SJCRH30 (cell line): ENCODE measurements at regions not wholly inside any gene's neighbourhood (a gene's known extent, or its start where the extent isn't known, plus 50 kb on each side); places are given as distances from the start of the nearest gene placed in this dataset.
"Not testable (repeated sequence)": the region's sequence is repeated elsewhere in the genome, so short reads cannot be mapped to it uniquely, and the experiment has no call there.

Source experiments
- DNase-seq, 2 experiments: peaks; one replicate each; pipeline ENCODE4 v3.0.0-alpha.2; 2015 to 2020
- H3K27ac ChIP-seq: fragments of 250-450 bp; sonication (Bioruptor Pico); 2 replicates; pipeline ENCODE4 v1.5.1; 2020; ENCODE audit warnings: mild to moderate bottlenecking, moderate library complexity
- H3K27me3 ChIP-seq: fragments of 250-450 bp; sonication (Bioruptor Pico); 2 replicates; pipeline ENCODE4 v1.5.1; 2020; ENCODE audit warnings: mild to moderate bottlenecking, moderate library complexity
- H3K36me3 ChIP-seq: fragments of 250-450 bp; sonication (Bioruptor Pico); 2 replicates; pipeline ENCODE4 v1.5.1; 2020; ENCODE audit warnings: mild to moderate bottlenecking, moderate library complexity
- H3K4me1 ChIP-seq: fragments of 250-450 bp; sonication (Bioruptor Pico); 2 replicates; pipeline ENCODE4 v1.5.1; 2020; ENCODE audit warnings: mild to moderate bottlenecking, moderate library complexity
- H3K4me3 ChIP-seq: fragments of 250-450 bp; sonication (Bioruptor Pico); 2 replicates; pipeline ENCODE4 v1.5.1; 2020; ENCODE audit warnings: mild to moderate bottlenecking, moderate library complexity
- H3K9me3 ChIP-seq: fragments of 250-450 bp; sonication (Bioruptor Pico); replicated peaks from 2 replicates; pipeline ENCODE4 v1.5.1; 2020; ENCODE audit warnings: mild to moderate bottlenecking, moderate library complexity

GRCh38 chr5:92070786-92071185 lies 687.7 kb upstream of the ARRDC3 start:
- no peak overlapping the region for H3K4me3 ChIP-seq
- no peak overlapping the region for H3K27ac ChIP-seq
- no peak for DNase-seq
- H3K4me1 ChIP-seq, result no peaks in the 10 kb centered on the region
- H3K27me3 ChIP-seq, result no peaks in the 10 kb centered on the region
- peaks cover 1% of the 10 kb centered on the region for H3K9me3 ChIP-seq
- H3K36me3 ChIP-seq, result no peaks in the 10 kb centered on the region

GRCh38 chr5:92064993-92065392 lies 681.9 kb upstream of the ARRDC3 start:
- Histone ChIP-seq H3K4me1 (no peaks in the 10 kb centered on the region), H3K27ac (no peak overlapping the region), H3K36me3 (no peaks in the 10 kb centered on the region), H3K27me3 (no peaks in the 10 kb centered on the region), H3K9me3 (peaks cover 4% of the 10 kb centered on the region), H3K4me3 (no peak overlapping the region)
- peak in 1 of 2 experiments; percentile 2 for DNase-seq

GRCh38 chr5:92051741-92052140 lies 668.6 kb upstream of the ARRDC3 start:
- Histone ChIP-seq H3K27ac (no peak overlapping the region), H3K4me1 (no peaks in the 10 kb centered on the region), H3K36me3 (no peaks in the 10 kb centered on the region), H3K9me3 (no peaks in the 10 kb centered on the region; the same call in 1 of the 2 replicates), H3K27me3 (no peaks in the 10 kb centered on the region), H3K4me3 (no peak overlapping the region)
- DNase-seq, result no peak

- Histone ChIP-seq H3K27ac (no peak overlapping the region), H3K9me3 (no peaks in the 10 kb centered on the region; the same call in 1 of the 2 replicates), H3K4me1 (no peaks in the 10 kb centered on the region), H3K36me3 (no peaks in the 10 kb centered on the region), H3K4me3 (no peak overlapping the region), H3K27me3 (no peaks in the 10 kb centered on the region)
- no peak for DNase-seq
These were observed 667.9 kb upstream of the ARRDC3 start for GRCh38 chr5:92050970-92051369.

- Histone ChIP-seq H3K4me1 (no peaks in the 10 kb centered on the region), H3K27ac (no peak overlapping the region), H3K36me3 (no peaks in the 10 kb centered on the region), H3K4me3 (no peak overlapping the region), H3K9me3 (no peaks in the 10 kb centered on the region), H3K27me3 (no peaks in the 10 kb centered on the region)
- DNase-seq, result no peak
These were observed 659.0 kb upstream of the ARRDC3 start for GRCh38 chr5:92041911-92042660.

GRCh38 chr5:92041206-92041605 lies 658.1 kb upstream of the ARRDC3 start:
- Histone ChIP-seq H3K9me3 (no peaks in the 10 kb centered on the region), H3K36me3 (no peaks in the 10 kb centered on the region), H3K27me3 (no peaks in the 10 kb centered on the region), H3K4me1 (no peaks in the 10 kb centered on the region), H3K27ac (no peak overlapping the region), H3K4me3 (no peak overlapping the region)
- DNase-seq, result no peak

- H3K4me3 ChIP-seq, H3K9me3 ChIP-seq, H3K27ac ChIP-seq, DNase-seq, H3K27me3 ChIP-seq, H3K36me3 ChIP-seq, H3K4me1 ChIP-seq: not testable (repeated sequence)
These were observed 646.7 kb upstream of the ARRDC3 start for GRCh38 chr5:92029792-92030191.

- H3K4me1 ChIP-seq, result peaks cover 10% of the 10 kb centered on the region
- no peaks in the 10 kb centered on the region for H3K27me3 ChIP-seq
- H3K9me3 ChIP-seq, result no peaks in the 10 kb centered on the region
- H3K27ac ChIP-seq, result no peak overlapping the region
- H3K36me3 ChIP-seq, result no peaks in the 10 kb centered on the region
- DNase-seq, result no peak
- no peak overlapping the region for H3K4me3 ChIP-seq
These were observed 640.4 kb upstream of the ARRDC3 start for GRCh38 chr5:92023555-92023954.

GRCh38 chr5:92023141-92023471 lies 640.0 kb upstream of the ARRDC3 start:
- no peak for DNase-seq
- H3K4me1 ChIP-seq, result peaks cover 10% of the 10 kb centered on the region
- H3K4me3 ChIP-seq, result no peak overlapping the region
- no peaks in the 10 kb centered on the region for H3K27me3 ChIP-seq
- H3K9me3 ChIP-seq, result no peaks in the 10 kb centered on the region
- no peak overlapping the region for H3K27ac ChIP-seq
- no peaks in the 10 kb centered on the region for H3K36me3 ChIP-seq

- Histone ChIP-seq H3K9me3 (no peaks in the 10 kb centered on the region), H3K4me1 (peaks cover 10% of the 10 kb centered on the region), H3K36me3 (no peaks in the 10 kb centered on the region), H3K27ac (no peak overlapping the region), H3K4me3 (no peak overlapping the region), H3K27me3 (no peaks in the 10 kb centered on the region)
- DNase-seq, result no peak
These were observed 639.5 kb upstream of the ARRDC3 start for GRCh38 chr5:92022415-92023140.

GRCh38 chr5:92019376-92019990 lies 636.4 kb upstream of the ARRDC3 start:
- Histone ChIP-seq H3K36me3 (no peaks in the 10 kb centered on the region), H3K4me1 (peaks cover 10% of the 10 kb centered on the region), H3K27ac (peak overlapping the region; percentile 18; the same call in 1 of the 2 replicates), H3K27me3 (no peaks in the 10 kb centered on the region), H3K4me3 (no peak overlapping the region), H3K9me3 (no peaks in the 10 kb centered on the region)
- peak in 1 of 2 experiments; percentile 41 for DNase-seq

- Histone ChIP-seq H3K27me3 (no peaks in the 10 kb centered on the region), H3K27ac (no peak overlapping the region), H3K4me3 (no peak overlapping the region), H3K4me1 (peaks cover 10% of the 10 kb centered on the region), H3K9me3 (no peaks in the 10 kb centered on the region), H3K36me3 (no peaks in the 10 kb centered on the region)
- no peak for DNase-seq
These were observed 634.7 kb upstream of the ARRDC3 start for GRCh38 chr5:92017776-92018175.

- not testable (repeated sequence) for H3K27ac ChIP-seq, H3K4me1 ChIP-seq, H3K9me3 ChIP-seq, DNase-seq, H3K27me3 ChIP-seq, H3K4me3 ChIP-seq, H3K36me3 ChIP-seq
These were observed 628.7 kb upstream of the ARRDC3 start for GRCh38 chr5:92011845-92012244.

GRCh38 chr5:92003806-92004205 lies 620.7 kb upstream of the ARRDC3 start:
- Histone ChIP-seq H3K27ac (no peak overlapping the region), H3K27me3 (no peaks in the 10 kb centered on the region), H3K4me3 (no peak overlapping the region), H3K36me3 (no peaks in the 10 kb centered on the region), H3K9me3 (no peaks in the 10 kb centered on the region), H3K4me1 (no peaks in the 10 kb centered on the region)
- DNase-seq, result no peak

GRCh38 chr5:92002721-92003274 lies 619.7 kb upstream of the ARRDC3 start:
- Histone ChIP-seq H3K27ac (no peak overlapping the region), H3K36me3 (no peaks in the 10 kb centered on the region), H3K4me3 (no peak overlapping the region), H3K9me3 (no peaks in the 10 kb centered on the region), H3K27me3 (no peaks in the 10 kb centered on the region), H3K4me1 (no peaks in the 10 kb centered on the region)
- DNase-seq, result no peak
